SK-N-SH (cell line): ENCODE measurements at regions not wholly inside any gene's neighbourhood (a gene's known extent, or its start where the extent isn't known, plus 50 kb on each side); places are given as distances from the start of the nearest gene placed in this dataset.

Source experiments
- CTCF ChIA-PET: fragments of 300-600, 350-600 bp; formaldehyde crosslinking; extraction: SDS; loops from one replicate; lab custom pipeline; 2021; lab: Yijun Ruan, JAX
- POLR2A ChIA-PET: fragments of 350-600 bp; sonication (Branson Sonifier 250); formaldehyde crosslinking; extraction: SDS; loops from one replicate; lab custom pipeline; 2020; ENCODE audit warnings: antibody characterized with exemption, inconsistent platforms; lab: Yijun Ruan, JAX
- DNase-seq: peaks from one replicate; pipeline ENCODE4 v3.0.0; 2012
- H2AFZ ChIP-seq: fragments of 200-600 bp; sonication (generic); 2 replicates; pipeline ENCODE4 v1.8.1; 2016; ENCODE audit warnings: antibody characterized with exemption, mild to moderate bottlenecking, low read depth
- H3F3A ChIP-seq: fragments of 200-600 bp; sonication (generic); replicated peaks from 2 replicates; pipeline ENCODE3; 2016; ENCODE audit warnings: antibody characterized with exemption, mild to moderate bottlenecking; ENCODE audit not compliant: insufficient read depth
- H3K27ac ChIP-seq, 2 experiments: fragments of 200-500 bp in 1 of 2; fragments of 200-600 bp in 1 of 2; sonication (Bioruptor generic) in 1 of 2; sonication (generic), shearing (Covaris generic) in 1 of 2; 2 replicates each; pipeline versions ENCODE4 v1.5.1 to v1.6.1; 2014 to 2016; ENCODE audit warnings: low read depth in 2 of 2, inconsistent platforms in 1 of 2, low read length in 1 of 2, mild to moderate bottlenecking in 1 of 2, mixed read lengths in 1 of 2
- H3K27me3 ChIP-seq: fragments of 200-600 bp; sonication (generic), shearing (Covaris generic); 2 replicates; pipeline ENCODE4 v1.6.1; 2016; ENCODE audit warnings: mixed run types; ENCODE audit not compliant: insufficient read depth
- H3K36me3 ChIP-seq, 2 experiments: fragments of 200-500 bp in 1 of 2; fragments of 200-600 bp in 1 of 2; sonication (Bioruptor generic) in 1 of 2; sonication (generic) in 1 of 2; replicated peaks in 1 of 2; 2 replicates each; pipeline versions ENCODE3 to v1.5.1; 2014 to 2016; ENCODE audit warnings: low read length in 1 of 2, mild to moderate bottlenecking in 1 of 2; ENCODE audit not compliant: insufficient read depth in 2 of 2, control insufficient read depth in 1 of 2
- H3K4me1 ChIP-seq, 2 experiments: fragments of 200-500 bp in 1 of 2; fragments of 200-600 bp in 1 of 2; sonication (Bioruptor generic) in 1 of 2; sonication (generic), shearing (Covaris generic) in 1 of 2; 2 replicates each; pipeline versions ENCODE4 v1.5.1 to v1.6.1; 2014 to 2016; ENCODE audit warnings: low read depth in 1 of 2, low read length in 1 of 2, mixed run types in 1 of 2; ENCODE audit not compliant: insufficient read depth in 2 of 2, control insufficient read depth in 1 of 2
- H3K4me2 ChIP-seq: fragments of 200-600 bp; sonication (generic), shearing (Covaris generic); 2 replicates; pipeline ENCODE4 v1.6.1; 2017; ENCODE audit warnings: mixed run types
- H3K4me3 ChIP-seq, 2 experiments: fragments of 200-500 bp in 1 of 2; fragments of 200-600 bp in 1 of 2; sonication (Bioruptor generic) in 1 of 2; sonication (generic), shearing (Covaris generic) in 1 of 2; 2 replicates each; pipeline versions ENCODE4 v1.5.1 to v1.8.1; 2014 to 2016; ENCODE audit warnings: low read depth in 2 of 2, inconsistent platforms in 1 of 2, low read length in 1 of 2, mild to moderate bottlenecking in 1 of 2, mixed read lengths in 1 of 2, moderate library complexity in 1 of 2
- H3K79me2 ChIP-seq: fragments of 200-600 bp; sonication (generic); 2 replicates; pipeline ENCODE4 v1.8.1; 2017; ENCODE audit warnings: mild to moderate bottlenecking; ENCODE audit not compliant: insufficient read depth
- H3K9ac ChIP-seq: fragments of 200-600 bp; sonication (generic); 2 replicates; pipeline ENCODE4 v1.6.1; 2017; ENCODE audit warnings: mixed run types
- H3K9me2 ChIP-seq: fragments of 200-600 bp; sonication (generic); 2 replicates; pipeline ENCODE4 v1.6.1; 2017; ENCODE audit warnings: mixed run types
- H3K9me3 ChIP-seq: fragments of 200-600 bp; sonication (generic); 2 replicates; pipeline ENCODE4 v1.6.1; 2017; ENCODE audit warnings: mixed run types, mild to moderate bottlenecking, moderate library complexity
- H4K20me1 ChIP-seq: fragments of 200-600 bp; sonication (generic); 2 replicates; pipeline ENCODE4 v1.6.1; 2017; ENCODE audit warnings: mild to moderate bottlenecking, mixed run types; ENCODE audit not compliant: insufficient read depth
- CTCF ChIP-seq: fragments of 200-600 bp; sonication (generic); IDR thresholded peaks from 2 replicates; pipeline ENCODE4 v1.6.1; 2017; ENCODE audit warnings: antibody characterized with exemption, mild to moderate bottlenecking, moderate library complexity
- FOXJ3 ChIP-seq: sonication (generic); formaldehyde crosslinking; IDR thresholded peaks from 2 replicates; pipeline ENCODE4 v1.5.1; 2020; ENCODE audit warnings: mild to moderate bottlenecking, missing genetic modification reagents
- FOXM1 ChIP-seq: IDR thresholded peaks from 2 replicates; pipeline ENCODE4 v1.4.0; 2012; ENCODE audit warnings: low read depth, mild to moderate bottlenecking
- JUND ChIP-seq: IDR thresholded peaks from 2 replicates; pipeline ENCODE4 v1.4.0; 2012
- POLR2AphosphoS5 ChIP-seq: IDR thresholded peaks from 2 replicates; pipeline ENCODE4 v1.6.1; 2012; ENCODE audit warnings: low read depth, low read length
- REST ChIP-seq: IDR thresholded peaks from 2 replicates; pipeline ENCODE4 v1.6.1; 2012; ENCODE audit warnings: mild to moderate bottlenecking, low read depth, low read length, moderate library complexity
- RFX5 ChIP-seq: IDR thresholded peaks from 2 replicates; pipeline ENCODE4 v1.6.1; 2012; ENCODE audit warnings: mild to moderate bottlenecking, improper control_type of control experiment, low read length
- SIN3A ChIP-seq: IDR thresholded peaks from 2 replicates; pipeline ENCODE4 v1.6.1; 2012; ENCODE audit warnings: low read depth, mild to moderate bottlenecking, low read length, moderate library complexity, borderline replicate concordance
- SMC3 ChIP-seq: IDR thresholded peaks from 2 replicates; pipeline ENCODE4 v1.6.1; 2012; ENCODE audit warnings: low read depth, low read length, improper control_type of control experiment
- TCF12 ChIP-seq: IDR thresholded peaks from 2 replicates; pipeline ENCODE4 v1.4.0; 2012
- TEAD4 ChIP-seq: IDR thresholded peaks from 2 replicates; pipeline ENCODE4 v1.4.0; 2012; ENCODE audit warnings: mild to moderate bottlenecking, borderline replicate concordance; ENCODE audit not compliant: insufficient read depth
- ZBTB33 ChIP-seq: IDR thresholded peaks from 2 replicates; pipeline ENCODE4 v1.4.0; 2012; ENCODE audit warnings: low read depth, borderline replicate concordance
- WGBS: methylation state at CpG from one replicate; pipeline ENCODE4 v1.1.6; 2017; ENCODE audit warnings: low lambda C conversion rate; 5-methylcytosine and 5-hydroxymethylcytosine counted together

GRCh38 chr14:106304271-106304670 lies 777.9 kb downstream of the TMEM121 start (continued):
- TF ChIP-seq REST (no peak), SMC3 (no peak), POLR2AphosphoS5 (no peak), JUND (no peak), RFX5 (no peak), FOXJ3 (no peak), TEAD4 (no peak), TCF12 (no peak), SIN3A (no peak)
- TF ChIP-seq, all 33 proteins: peak for 0

- H3K36me3 ChIP-seq, result no peaks in the 10 kb centered on the region
Measured at GRCh38 chr14:106308839-106309389, 782.5 kb downstream of the TMEM121 start.

More at GRCh38 chr14:106308839-106309389, 782.5 kb downstream of the TMEM121 start:
- ChIA-PET POLR2A (no interaction called here), CTCF (interaction anchor here (0.8 to 1.0 kb wide), 4 partner anchors 11 to 65 kb away, joined by 3 to 7 read pairs (median 4); no protein-coding TSS in a partner anchor)
- Histone ChIP-seq H3K4me2 (no peak overlapping the region), H3K27me3 (no peaks in the 10 kb centered on the region), H3K27ac (no peak overlapping the region), H2AFZ (no peak overlapping the region), H3K4me1 (no peaks in the 10 kb centered on the region), H3K4me3 (no peak overlapping the region), H3K79me2 (no peaks in the 10 kb centered on the region), H3K9me2 (no peaks in the 10 kb centered on the region), H3F3A (peaks cover 6% of the 10 kb centered on the region), H4K20me1 (no peaks in the 10 kb centered on the region), H3K9me3 (no peaks in the 10 kb centered on the region; the same call in 1 of the 2 replicates), H3K9ac (no peak overlapping the region)
- TF ChIP-seq FOXM1, result no peak
- TF ChIP-seq ZBTB33, result 0 out of 2 replicates have a peak, but pooled peaks have one; percentile 11
- TF ChIP-seq CTCF, result peak; percentile 67
- peak; percentile 47 for DNase-seq
- WGBS, result 12% methylated on average over 5 of the region's 17 CpGs
